AG04450 (cell line): ENCODE measurements at regions not wholly inside any gene's neighbourhood (a gene's known extent, or its start where the extent isn't known, plus 50 kb on each side); places are given as distances from the start of the nearest gene placed in this dataset.

Source experiments
- CTCF ChIA-PET: fragments of 300-600, 350-600 bp; formaldehyde crosslinking; extraction: SDS; loops from one replicate; lab custom pipeline; 2022; ENCODE audit warnings: antibody characterized with exemption, inconsistent platforms; lab: Charles Lee
- POLR2A ChIA-PET: fragments of 350-600 bp; formaldehyde crosslinking; extraction: SDS; loops from one replicate; lab custom pipeline; 2021; ENCODE audit warnings: antibody characterized with exemption, inconsistent platforms; lab: Yijun Ruan, JAX
- DNase-seq: peaks from one replicate; pipeline ENCODE4 v3.0.0-alpha.2; 2011; ENCODE audit warnings: low read depth, low spot score
- H3K27ac ChIP-seq: one replicate; pipeline ENCODE4 v1.5.1; 2012; ENCODE audit warnings: low read depth, low read length, control low read depth
- H3K27me3 ChIP-seq: one replicate; pipeline ENCODE4 v1.6.0; 2012; ENCODE audit warnings: low read length; ENCODE audit not compliant: control insufficient read depth, insufficient read depth
- H3K4me3 ChIP-seq: 2 replicates; pipeline ENCODE4 v1.5.1; 2011; ENCODE audit warnings: mild to moderate bottlenecking, low read depth, low read length, control low read depth
- H3K9me3 ChIP-seq: 2 replicates; pipeline ENCODE4 v1.5.1; 2012; ENCODE audit warnings: low read length; ENCODE audit not compliant: control insufficient read depth, insufficient read depth
- TF ChIP-seq, protein P1 (sequence below): IDR thresholded peaks from 2 replicates; pipeline ENCODE4 v1.5.1; 2011; ENCODE audit warnings: low read depth, low read length, control low read depth, inconsistent platforms

DNA sequence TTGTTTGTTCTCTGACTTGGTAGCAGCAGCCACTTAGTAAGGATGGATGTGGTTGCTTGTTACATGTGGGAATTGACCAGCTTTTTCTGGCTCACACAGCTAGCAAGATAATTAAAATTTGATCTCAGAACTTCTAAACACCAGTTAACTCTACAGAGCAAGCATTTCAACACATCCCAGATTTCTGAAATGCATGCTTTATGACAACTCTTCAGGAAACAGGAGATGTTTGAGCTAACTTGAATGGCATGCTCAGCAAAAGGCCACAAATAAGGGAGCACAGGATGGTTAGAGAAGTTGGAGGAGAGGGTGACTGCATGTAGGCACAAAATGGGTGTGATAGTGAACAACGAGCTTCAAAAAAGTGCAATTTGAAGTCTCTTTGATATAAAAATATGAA, 167.1 kb upstream of the SPRY2 start:
- TF ChIP-seq, protein P1, sequence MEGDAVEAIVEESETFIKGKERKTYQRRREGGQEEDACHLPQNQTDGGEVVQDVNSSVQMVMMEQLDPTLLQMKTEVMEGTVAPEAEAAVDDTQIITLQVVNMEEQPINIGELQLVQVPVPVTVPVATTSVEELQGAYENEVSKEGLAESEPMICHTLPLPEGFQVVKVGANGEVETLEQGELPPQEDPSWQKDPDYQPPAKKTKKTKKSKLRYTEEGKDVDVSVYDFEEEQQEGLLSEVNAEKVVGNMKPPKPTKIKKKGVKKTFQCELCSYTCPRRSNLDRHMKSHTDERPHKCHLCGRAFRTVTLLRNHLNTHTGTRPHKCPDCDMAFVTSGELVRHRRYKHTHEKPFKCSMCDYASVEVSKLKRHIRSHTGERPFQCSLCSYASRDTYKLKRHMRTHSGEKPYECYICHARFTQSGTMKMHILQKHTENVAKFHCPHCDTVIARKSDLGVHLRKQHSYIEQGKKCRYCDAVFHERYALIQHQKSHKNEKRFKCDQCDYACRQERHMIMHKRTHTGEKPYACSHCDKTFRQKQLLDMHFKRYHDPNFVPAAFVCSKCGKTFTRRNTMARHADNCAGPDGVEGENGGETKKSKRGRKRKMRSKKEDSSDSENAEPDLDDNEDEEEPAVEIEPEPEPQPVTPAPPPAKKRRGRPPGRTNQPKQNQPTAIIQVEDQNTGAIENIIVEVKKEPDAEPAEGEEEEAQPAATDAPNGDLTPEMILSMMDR: no peak
- DNase-seq: no peak
- ChIA-PET POLR2A (no interaction called here), CTCF (no interaction called here)
- H3K27ac ChIP-seq: no peak overlapping the region
- no peak overlapping the region for H3K4me3 ChIP-seq
- H3K9me3 ChIP-seq: no peaks in the 10 kb centered on the region
- H3K27me3 ChIP-seq: no peaks in the 10 kb centered on the region

DNA sequence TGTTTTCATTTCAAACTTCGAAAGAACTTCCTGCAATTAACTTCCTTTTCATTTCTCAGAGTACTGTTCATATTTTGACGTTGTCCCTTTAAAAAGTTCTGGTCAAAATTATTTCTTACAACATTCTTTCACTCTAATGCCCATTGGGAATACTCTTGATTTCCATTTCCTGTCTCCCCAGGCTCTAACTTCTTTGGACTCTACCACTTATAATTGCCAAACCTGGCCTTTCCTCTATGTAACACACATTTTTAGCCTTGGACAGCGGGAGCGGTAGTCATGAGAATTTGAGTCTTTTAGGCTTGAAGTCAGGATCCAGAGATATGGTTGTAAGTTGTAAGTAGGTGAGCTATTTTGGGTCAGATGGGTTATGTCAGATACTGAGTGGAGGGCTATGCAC, 163.5 kb upstream of the SPRY2 start:
- TF ChIP-seq, protein P1: no peak
- H3K4me3 ChIP-seq: no peak overlapping the region
- H3K27ac ChIP-seq: no peak overlapping the region
- H3K27me3 ChIP-seq: no peaks in the 10 kb centered on the region
- DNase-seq: no peak
- POLR2A ChIA-PET: no interaction called here
- no peaks in the 10 kb centered on the region for H3K9me3 ChIP-seq
- CTCF ChIA-PET: no interaction called here

DNA sequence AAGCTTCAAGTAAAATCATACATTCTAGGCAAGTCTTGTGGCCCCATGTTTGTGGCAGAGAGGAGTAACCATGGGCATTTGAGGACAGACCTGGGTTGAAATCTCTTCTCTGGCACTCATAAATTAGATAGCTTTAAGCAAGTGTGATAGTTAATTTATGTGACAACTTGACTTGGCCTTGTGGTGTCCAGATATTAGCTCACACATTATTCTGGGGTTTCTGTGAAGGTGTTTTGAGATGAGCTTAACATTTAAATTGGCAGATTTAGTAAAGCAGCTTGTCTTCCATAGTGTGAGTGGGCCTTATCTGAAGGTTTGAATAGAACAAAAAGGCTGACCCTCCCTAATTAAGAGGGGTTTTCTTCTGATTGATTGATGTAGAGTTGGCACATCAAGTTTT, 161.4 kb upstream of the SPRY2 start:
- H3K9me3 ChIP-seq: no peaks in the 10 kb centered on the region
- DNase-seq: no peak
- H3K27me3 ChIP-seq: no peaks in the 10 kb centered on the region
- H3K4me3 ChIP-seq: no peak overlapping the region
- ChIA-PET POLR2A (no interaction called here), CTCF (no interaction called here)
- TF ChIP-seq, protein P1: no peak
- no peak overlapping the region for H3K27ac ChIP-seq

DNA sequence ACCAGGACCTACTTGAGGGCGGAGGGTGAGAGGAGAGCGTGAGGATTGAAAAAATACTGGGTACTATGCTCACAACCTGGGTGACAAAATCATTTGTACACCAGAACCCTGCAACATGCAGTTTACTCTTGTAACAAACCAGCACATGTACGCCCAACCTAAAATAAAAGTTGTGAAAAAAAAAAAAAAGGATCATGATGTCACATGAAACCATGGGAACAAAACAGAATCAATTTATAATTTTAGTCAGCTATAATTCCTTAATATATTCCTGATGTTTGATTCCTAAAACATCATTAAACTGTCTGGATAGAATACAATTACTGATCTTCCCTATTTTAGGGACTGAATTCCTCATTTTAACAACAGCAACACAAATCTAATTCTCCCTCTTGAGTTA, 160.6 kb upstream of the SPRY2 start:
- ChIA-PET POLR2A (no interaction called here), CTCF (no interaction called here)
- H3K27ac ChIP-seq: no peak overlapping the region
- no peak for DNase-seq
- no peaks in the 10 kb centered on the region for H3K27me3 ChIP-seq
- TF ChIP-seq, protein P1: no peak
- H3K4me3 ChIP-seq: no peak overlapping the region
- H3K9me3 ChIP-seq: no peaks in the 10 kb centered on the region

DNA sequence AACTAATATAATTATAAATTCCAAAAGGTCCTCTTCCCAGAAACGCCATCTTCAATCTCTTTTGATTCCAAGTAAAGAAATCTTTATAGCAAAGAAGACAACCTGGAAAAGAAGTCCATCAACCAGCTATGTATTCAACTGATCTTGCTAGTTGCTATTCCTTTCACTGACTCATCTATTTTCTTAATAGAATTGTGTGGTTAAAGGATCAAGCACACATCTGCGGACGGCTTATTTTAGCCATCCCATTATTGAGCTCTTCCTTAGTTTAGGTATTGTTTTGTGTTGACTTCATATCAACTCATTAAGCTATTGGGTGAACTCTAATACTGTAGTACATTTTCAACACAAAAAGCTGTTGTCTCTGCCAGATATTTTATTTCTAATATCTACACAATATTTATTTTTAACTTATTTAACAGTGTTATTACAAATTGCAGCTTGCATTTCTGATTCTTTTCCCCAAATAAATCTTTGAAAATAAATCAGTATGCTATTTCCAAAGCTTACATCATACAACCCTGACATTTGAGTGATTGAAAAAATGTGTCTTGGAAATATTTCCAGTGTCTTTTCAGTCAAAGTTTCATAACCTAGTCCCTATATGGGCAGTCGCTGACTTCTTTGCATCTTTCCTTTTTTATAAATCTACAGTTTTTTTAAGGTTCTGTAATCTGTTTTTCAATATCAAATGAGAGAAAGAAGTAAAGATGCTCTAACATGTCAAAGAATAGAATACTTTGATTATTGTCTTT, 158.8 kb upstream of the SPRY2 start:
- TF ChIP-seq, protein P1: no peak
- CTCF ChIA-PET: no interaction called here
- POLR2A ChIA-PET: no interaction called here
- Histone ChIP-seq H3K4me3 (no peak overlapping the region), H3K27me3 (no peaks in the 10 kb centered on the region), H3K27ac (no peak overlapping the region), H3K9me3 (no peaks in the 10 kb centered on the region)
- no peak for DNase-seq
